HL-60/S4 treated with retinoic acid at 250 ng/mL for 4 days and 3 days (cell line): ENCODE measurements at regions not wholly inside any gene's neighbourhood (a gene's known extent, or its start where the extent isn't known, plus 50 kb on each side); places are given as distances from the start of the nearest gene placed in this dataset.

Experiments
- in situ Hi-C: fragments of 300-500 bp; cut with MboI; formaldehyde crosslinking; loops from 2 replicates; pipeline ENCODE4 v1.7.0; 2022; ENCODE audit warnings: low sequenced_read_pairs

DNA sequence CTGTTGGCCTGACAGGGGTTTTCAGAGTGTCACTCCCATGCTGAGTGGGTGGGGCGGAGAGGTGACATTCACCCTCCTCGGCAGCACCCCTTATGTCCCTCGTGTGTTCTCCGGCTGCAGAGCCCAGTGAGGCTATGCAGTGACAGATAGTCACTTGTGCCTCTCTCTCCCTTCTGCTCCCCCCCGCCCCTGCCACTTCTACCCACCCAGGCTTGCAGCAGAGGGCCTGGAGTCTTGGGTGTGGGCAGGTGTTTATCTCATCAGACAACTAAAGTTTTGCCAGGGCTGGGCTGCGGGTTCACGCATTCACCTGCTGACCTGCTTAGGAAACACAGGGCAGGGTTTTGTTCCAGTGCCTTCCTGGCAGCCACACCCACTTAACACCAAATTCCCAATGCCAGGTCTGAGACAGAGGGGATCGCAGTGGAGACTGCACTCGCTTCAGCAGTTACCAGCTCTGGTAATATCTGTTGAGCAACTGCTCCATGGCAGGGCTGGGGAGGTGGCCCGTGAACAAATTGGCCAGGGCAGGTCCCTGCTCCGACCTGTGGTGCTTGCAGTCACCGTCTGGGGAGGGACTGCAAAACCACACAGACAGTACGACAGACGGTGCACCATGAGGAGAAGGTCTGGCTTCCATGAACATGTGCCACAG is 50.5 kb upstream of the ADA2 start:
- in situ Hi-C loops: no loop called here

DNA sequence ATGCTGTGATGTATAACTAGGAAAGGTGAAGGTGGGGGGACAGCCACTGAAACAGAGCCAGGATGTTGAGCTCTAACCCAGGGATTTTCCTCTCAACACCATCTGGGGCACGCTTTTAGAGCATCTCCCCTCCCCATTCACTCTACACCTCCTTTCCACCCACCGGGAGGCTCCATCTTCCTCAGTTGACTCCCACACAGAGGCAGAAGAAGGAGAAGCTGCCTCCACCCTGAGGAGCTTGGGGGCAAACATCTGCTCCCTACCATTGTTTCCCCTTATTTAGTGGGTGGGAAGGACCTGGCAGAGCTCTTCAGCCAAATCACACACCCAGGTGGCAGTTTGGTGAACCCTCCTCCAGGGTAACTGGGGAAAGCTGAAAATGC is 50.0 kb upstream of the ADA2 start:
- in situ Hi-C loops: no loop called here
